GM20000 (cell line): ENCODE measurements at regions not wholly inside any gene's neighbourhood (a gene's known extent, or its start where the extent isn't known, plus 50 kb on each side); places are given as distances from the start of the nearest gene placed in this dataset.

Experiments
- DNase-seq: peaks from one replicate; pipeline ENCODE4 v3.0.0; 2012; ENCODE audit warnings: low spot score
- CTCF ChIP-seq: IDR thresholded peaks from 2 replicates; pipeline ENCODE4 v1.5.1; 2012; ENCODE audit warnings: mild to moderate bottlenecking, control low read depth; ENCODE audit errors: extremely low read depth, missing control alignments

DNA sequence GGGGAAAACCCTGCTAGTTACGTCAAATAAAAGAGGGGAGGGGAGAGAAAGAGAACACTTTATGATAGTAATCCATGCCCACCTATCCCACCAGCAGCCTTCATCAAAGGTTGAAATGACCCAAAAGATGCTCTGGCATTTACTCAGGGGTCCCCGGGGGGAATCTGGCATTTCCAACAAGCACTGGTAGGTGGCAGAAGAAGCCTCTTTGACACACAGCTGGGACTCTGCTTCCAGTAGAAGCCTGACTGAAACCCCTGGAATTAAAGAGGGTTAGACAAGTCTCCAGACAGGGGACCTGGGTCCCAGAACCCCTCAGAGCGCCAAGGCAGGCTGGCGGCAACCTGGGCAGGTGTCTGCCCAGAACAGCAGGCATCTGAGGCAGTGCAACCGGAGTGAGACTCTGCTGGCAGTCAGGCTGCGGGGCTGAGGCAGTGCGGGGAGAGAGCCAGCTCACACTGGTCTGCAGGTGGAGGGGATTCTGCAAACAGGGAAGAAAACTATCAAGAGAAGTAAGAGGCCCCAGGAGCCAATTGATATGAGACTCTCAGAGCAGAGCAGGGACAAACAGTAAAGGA is 85.0 kb upstream of the CAPRIN2 start:
- no peak for DNase-seq
- TF ChIP-seq CTCF, result no peak

GRCh38 chr12:30837595-30837994 is 82.8 kb upstream of the CAPRIN2 start:
- no peak for DNase-seq
- TF ChIP-seq CTCF, result no peak

DNA sequence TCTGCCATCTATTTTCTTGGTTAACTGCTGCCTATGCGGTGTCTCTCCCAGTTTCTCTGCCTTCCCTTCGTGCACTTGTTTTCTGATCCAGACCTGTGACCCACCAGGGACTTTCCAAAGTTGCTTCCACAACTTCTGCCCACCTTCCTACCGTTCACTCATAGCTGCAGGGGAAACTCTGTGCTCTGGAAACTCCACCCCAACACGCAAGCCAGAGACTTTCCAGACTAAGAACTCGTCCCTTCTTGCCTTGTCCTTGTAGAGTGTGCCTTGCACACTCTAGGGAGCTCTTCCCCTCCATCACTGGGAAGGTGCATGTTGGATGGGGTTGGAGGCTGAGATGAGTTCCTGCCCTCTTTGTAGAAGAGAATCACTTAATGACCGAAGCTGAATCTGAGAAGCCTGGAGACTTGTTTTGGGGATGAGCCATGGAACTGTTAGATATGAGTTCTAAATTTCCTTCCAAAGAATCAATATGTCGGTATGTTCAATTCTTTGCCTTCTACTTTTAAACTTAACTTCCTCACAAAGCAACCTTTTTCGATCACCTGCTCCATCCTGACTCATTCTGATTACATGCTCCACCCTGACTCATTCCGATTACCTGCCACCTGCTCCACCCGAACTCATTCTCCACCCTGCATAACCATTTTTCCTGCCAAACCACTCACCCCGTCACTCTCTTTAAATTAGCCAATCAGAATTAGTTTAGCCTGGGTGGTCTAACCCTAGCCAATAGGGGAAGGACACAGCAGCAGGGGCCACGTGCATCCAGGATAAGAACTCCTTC is 82.1 kb upstream of the CAPRIN2 start:
- DNase-seq, result no peak

GRCh38 chr12:30835216-30835615 is 80.5 kb upstream of the CAPRIN2 start:
- no peak for TF ChIP-seq CTCF
- DNase-seq, result no peak

More for the DNA sequence above, 82.1 kb upstream of the CAPRIN2 start:
- no peak for TF ChIP-seq CTCF

- no peak for DNase-seq
- no peak for TF ChIP-seq CTCF
Measured at GRCh38 chr12:30830751-30831150, 76.0 kb upstream of the CAPRIN2 start.

DNA sequence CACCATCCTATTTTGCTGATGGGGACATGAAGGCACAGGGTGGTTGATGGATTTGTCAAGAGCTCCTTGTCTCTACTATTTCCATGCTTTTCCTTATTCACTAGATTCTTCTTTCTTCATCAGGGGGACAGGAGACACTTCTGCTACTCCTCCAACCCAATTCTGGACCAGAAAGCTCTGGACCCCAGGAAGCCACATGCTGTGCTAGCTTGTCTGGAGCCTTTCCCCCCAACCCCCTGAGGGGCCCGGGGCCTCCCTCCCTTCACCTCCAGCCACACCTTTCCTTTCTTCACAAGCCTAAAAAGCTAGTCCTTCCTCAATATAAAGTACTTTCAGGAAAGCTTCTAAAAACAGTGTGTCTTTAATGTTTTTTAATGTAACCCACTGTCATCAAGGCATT is 75.1 kb upstream of the CAPRIN2 start:
- DNase-seq, result no peak
- TF ChIP-seq CTCF, result no peak

- no peak for DNase-seq
- TF ChIP-seq CTCF, result no peak
Measured at GRCh38 chr12:30828686-30829085, 73.9 kb upstream of the CAPRIN2 start.
